Upper lobe of left lung (tissue), 6 donors: ENCODE measurements at regions not wholly inside any gene's neighbourhood (a gene's known extent, or its start where the extent isn't known, plus 50 kb on each side); places are given as distances from the start of the nearest gene placed in this dataset.
A peak's percentile ranks its signal among the peaks of the same experiment; 100 is the strongest.

Experiments
- ATAC-seq, 2 donors: fragments of 200-7000 bp; cut with Tn5 transposase; one replicate each; pipeline ENCODE4 v1.9.1; 2022; ENCODE audit warnings: mild to moderate bottlenecking in 2 of 2, moderate library complexity in 2 of 2; ENCODE audit not compliant: low FRiP score in 2 of 2
- DNase-seq, 2 donors: peaks; one replicate each; pipeline ENCODE4 v3.0.0-alpha.2; 2019 to 2020
- H3K27ac ChIP-seq, 4 donors: fragments of 200-600 bp; sonication (generic); one replicate each; pipeline ENCODE4 v1.5.1; 2016 to 2019
- H3K27me3 ChIP-seq, 4 donors: fragments of 200-600 bp; sonication (generic); one replicate each; pipeline ENCODE4 v1.5.1; 2017 to 2019
- H3K36me3 ChIP-seq, 4 donors: fragments of 200-600 bp; sonication (generic); one replicate each; pipeline ENCODE4 v1.5.1; 2016 to 2019
- H3K4me1 ChIP-seq, 4 donors: fragments of 200-600 bp; sonication (generic); one replicate each; pipeline ENCODE4 v1.5.1; 2018 to 2019
- H3K4me3 ChIP-seq, 4 donors: fragments of 200-600 bp; sonication (generic); one replicate each; pipeline ENCODE4 v1.5.1; 2017 to 2019; ENCODE audit warnings: mild to moderate bottlenecking in 2 of 4, moderate library complexity in 1 of 4
- H3K9me3 ChIP-seq, 4 donors: fragments of 200-600 bp; sonication (generic); one replicate each; pipeline ENCODE4 v1.5.1; 2018 to 2019
- EP300 ChIP-seq, 4 donors: sonication (generic); formaldehyde crosslinking; IDR thresholded peaks; one replicate each; pipeline ENCODE4 v1.5.1; 2017; ENCODE audit warnings: antibody characterized with exemption in 4 of 4, control low read depth in 2 of 4
- POLR2A ChIP-seq, 4 donors: fragments of 450-650 bp; IDR thresholded peaks; one replicate each; pipeline ENCODE4 v1.5.1; 2016 to 2017; ENCODE audit warnings: antibody characterized with exemption in 4 of 4, mild to moderate bottlenecking in 2 of 4
- POLR2AphosphoS5 ChIP-seq, 2 donors: sonication (generic); formaldehyde crosslinking; IDR thresholded peaks; one replicate each; pipeline ENCODE4 v1.5.1; 2017; ENCODE audit warnings: antibody characterized with exemption in 2 of 2
- WGBS, 2 donors: methylation state at CpG; one replicate each; pipeline ENCODE4 v1.1.5; 2017 to 2018; 5-methylcytosine and 5-hydroxymethylcytosine counted together
- TF ChIP-seq, protein P1 (sequence below), 6 experiments: fragments of 450-650 bp in 4 of 6; fragments of 200-600 bp in 2 of 6; sonication (generic) in 2 of 6; IDR thresholded peaks; one replicate each; pipeline ENCODE4 v1.5.1; 2016 to 2019; ENCODE audit warnings: antibody characterized with exemption in 6 of 6
- donor health status: DM: no; HTN: no; CAD: no; lungs with moderate emphysema.
- donor health status: DM: no; HTN: yes; CAD: no; lungs with severe emphysema.

- DNase-seq (no peak), ATAC-seq (peak in 1 of 2 donors; percentile 35)
- TF ChIP-seq, protein P1, sequence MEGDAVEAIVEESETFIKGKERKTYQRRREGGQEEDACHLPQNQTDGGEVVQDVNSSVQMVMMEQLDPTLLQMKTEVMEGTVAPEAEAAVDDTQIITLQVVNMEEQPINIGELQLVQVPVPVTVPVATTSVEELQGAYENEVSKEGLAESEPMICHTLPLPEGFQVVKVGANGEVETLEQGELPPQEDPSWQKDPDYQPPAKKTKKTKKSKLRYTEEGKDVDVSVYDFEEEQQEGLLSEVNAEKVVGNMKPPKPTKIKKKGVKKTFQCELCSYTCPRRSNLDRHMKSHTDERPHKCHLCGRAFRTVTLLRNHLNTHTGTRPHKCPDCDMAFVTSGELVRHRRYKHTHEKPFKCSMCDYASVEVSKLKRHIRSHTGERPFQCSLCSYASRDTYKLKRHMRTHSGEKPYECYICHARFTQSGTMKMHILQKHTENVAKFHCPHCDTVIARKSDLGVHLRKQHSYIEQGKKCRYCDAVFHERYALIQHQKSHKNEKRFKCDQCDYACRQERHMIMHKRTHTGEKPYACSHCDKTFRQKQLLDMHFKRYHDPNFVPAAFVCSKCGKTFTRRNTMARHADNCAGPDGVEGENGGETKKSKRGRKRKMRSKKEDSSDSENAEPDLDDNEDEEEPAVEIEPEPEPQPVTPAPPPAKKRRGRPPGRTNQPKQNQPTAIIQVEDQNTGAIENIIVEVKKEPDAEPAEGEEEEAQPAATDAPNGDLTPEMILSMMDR (IDR thresholded peaks at IDR 0.05), result no peak
- TF ChIP-seq POLR2AphosphoS5 (IDR thresholded peaks at IDR 0.05), result no peak
- TF ChIP-seq POLR2A (IDR thresholded peaks at IDR 0.05), result no peak
- no peak for TF ChIP-seq EP300 (IDR thresholded peaks at IDR 0.05)
- 56 to 60% methylated on average over 3 of the region's 3 CpGs for WGBS, 2 donors
- Histone ChIP-seq H3K27ac (no peak overlapping the region), H3K4me1 (no peaks in the 10 kb centered on the region), H3K36me3 (no peaks in the 10 kb centered on the region), H3K4me3 (no peak overlapping the region), H3K27me3 (no peaks in the 10 kb centered on the region), H3K9me3 (no peaks in the 10 kb centered on the region)
These were observed 204.7 kb upstream of the SLC35B3 start for GRCh38 chr6:8639928-8640649.

DNA sequence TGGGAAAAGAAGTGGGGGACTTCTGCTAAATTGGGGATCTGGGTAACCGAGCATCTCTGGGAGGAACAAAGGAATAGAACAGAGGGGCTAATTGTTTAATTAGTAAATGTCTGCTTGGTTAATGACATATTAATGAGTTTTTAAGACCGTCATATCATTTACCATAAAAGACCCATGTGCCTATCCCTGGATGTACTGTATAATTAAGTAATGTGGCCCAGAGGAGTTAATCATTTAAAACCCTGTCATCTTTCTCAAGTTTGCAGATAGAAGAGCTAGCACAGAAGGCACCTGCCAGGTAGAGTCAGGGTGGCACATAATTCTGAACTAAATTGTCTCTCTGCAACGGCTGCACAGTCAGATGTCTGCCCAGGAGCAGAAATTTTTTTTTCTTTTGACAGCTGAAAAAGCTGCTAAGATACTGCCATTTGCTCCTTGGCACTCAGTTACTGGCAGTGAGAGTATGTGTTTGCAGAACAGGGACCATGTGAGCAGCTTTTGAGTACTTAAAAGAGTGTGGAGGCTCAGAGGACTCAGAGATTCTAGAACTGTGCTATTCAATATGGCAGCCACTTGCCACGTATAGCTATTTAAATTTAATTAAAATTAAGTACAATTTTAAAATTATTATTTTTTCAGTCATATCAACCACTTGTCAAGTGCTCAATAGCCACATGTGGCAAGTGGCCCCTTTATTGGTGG is 202.7 kb upstream of the SLC35B3 start:
- H3K27ac ChIP-seq, result no peak overlapping the region
- DNase-seq (no peak), ATAC-seq (no peak)
- TF ChIP-seq, protein P1 (IDR thresholded peaks at IDR 0.05), result no peak
- TF ChIP-seq POLR2A (IDR thresholded peaks at IDR 0.05), result no peak
- no peak for TF ChIP-seq EP300 (IDR thresholded peaks at IDR 0.05)
- TF ChIP-seq POLR2AphosphoS5 (IDR thresholded peaks at IDR 0.05), result no peak
- no peak overlapping the region for H3K4me3 ChIP-seq
- no peaks in the 10 kb centered on the region for H3K36me3 ChIP-seq
- no peaks in the 10 kb centered on the region for H3K9me3 ChIP-seq
- no peaks in the 10 kb centered on the region for H3K4me1 ChIP-seq
- WGBS, 2 donors, result 84 to 86% methylated on average over 4 of the region's 4 CpGs
- no peaks in the 10 kb centered on the region for H3K27me3 ChIP-seq

DNA sequence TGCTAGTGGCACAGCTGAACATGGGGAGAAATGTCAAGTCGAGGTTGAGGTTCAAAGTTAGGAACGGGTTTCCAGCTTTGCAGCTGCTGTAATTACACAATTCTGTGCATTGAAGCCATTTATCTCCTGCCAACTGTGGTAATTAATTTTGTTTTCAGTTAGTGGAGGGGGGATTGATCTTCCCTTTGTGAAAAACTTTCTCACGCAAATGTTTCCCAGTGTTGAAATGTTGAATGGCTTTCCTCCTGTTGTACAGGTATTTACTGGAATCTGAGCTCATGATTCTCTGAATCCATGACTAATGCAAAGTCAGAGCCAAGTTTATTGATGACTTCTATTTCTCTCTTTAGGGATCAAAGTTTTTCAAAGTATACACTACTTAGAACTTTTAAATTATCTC is 198.4 kb upstream of the SLC35B3 start:
- no peak for TF ChIP-seq POLR2A (IDR thresholded peaks at IDR 0.05)
- TF ChIP-seq EP300 (IDR thresholded peaks at IDR 0.05), result no peak
- no peak for TF ChIP-seq POLR2AphosphoS5 (IDR thresholded peaks at IDR 0.05)
- TF ChIP-seq, protein P1 (IDR thresholded peaks at IDR 0.05), result no peak
- H3K27ac ChIP-seq, result no peak overlapping the region
- WGBS, 2 donors, result 67% methylated on average over 3 of the region's 3 CpGs
- no peak overlapping the region for H3K4me3 ChIP-seq
- no peaks in the 10 kb centered on the region for H3K36me3 ChIP-seq
- H3K9me3 ChIP-seq, result no peaks in the 10 kb centered on the region
- no peaks in the 10 kb centered on the region for H3K27me3 ChIP-seq
- DNase-seq (no peak), ATAC-seq (no peak)
- no peaks in the 10 kb centered on the region for H3K4me1 ChIP-seq

DNA sequence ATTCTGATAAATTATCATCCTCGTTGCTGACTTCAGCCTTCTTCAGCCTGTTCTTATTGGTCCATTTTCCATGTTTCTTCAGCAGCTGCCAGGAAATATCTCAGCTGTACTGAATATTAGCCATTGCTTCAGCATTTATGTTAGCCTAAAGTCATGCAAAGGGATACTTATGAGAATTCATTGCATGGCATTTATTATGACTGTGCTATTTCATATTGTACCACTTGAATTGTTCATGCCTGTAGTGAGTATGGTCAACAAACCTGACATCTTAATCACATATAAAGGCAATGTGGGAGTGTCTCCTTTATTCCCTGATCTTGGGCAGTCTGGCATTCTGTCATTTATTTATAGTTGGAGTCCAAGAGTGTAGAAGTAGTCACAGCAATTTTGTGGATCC is 193.4 kb upstream of the SLC35B3 start:
- no peaks in the 10 kb centered on the region for H3K36me3 ChIP-seq
- no peak overlapping the region for H3K4me3 ChIP-seq
- no peak for DNase-seq
- H3K27ac ChIP-seq, result no peak overlapping the region
- WGBS, 2 donors, result 70 to 84% methylated on average over 1 of the region's 1 CpG
- no peaks in the 10 kb centered on the region for H3K27me3 ChIP-seq
- no peaks in the 10 kb centered on the region for H3K9me3 ChIP-seq
- ATAC-seq, result no peak
- TF ChIP-seq, protein P1 (IDR thresholded peaks at IDR 0.05), result no peak
- H3K4me1 ChIP-seq, result no peaks in the 10 kb centered on the region

DNA sequence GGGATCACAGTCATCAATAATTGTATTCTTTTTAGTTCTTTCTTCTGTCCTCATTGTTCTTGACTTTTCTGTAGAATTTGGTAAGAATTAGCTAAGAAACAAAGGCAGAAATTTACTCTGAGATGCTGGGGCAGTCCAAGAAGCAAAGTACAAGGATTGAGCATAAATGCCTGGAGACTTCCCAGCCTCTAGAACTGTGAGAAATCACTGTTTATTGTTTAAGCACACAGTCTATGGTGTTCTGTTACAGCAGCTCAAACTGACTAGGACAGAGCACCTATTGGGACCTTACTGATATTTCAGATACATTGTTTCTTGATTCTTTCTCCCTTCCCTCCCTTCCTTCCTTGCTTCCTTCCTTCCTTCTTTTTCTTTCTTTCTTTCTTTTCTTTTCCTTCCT is 192.7 kb upstream of the SLC35B3 start:
- DNase-seq (no peak), ATAC-seq (no peak)
- no peak for TF ChIP-seq POLR2AphosphoS5 (IDR thresholded peaks at IDR 0.05)
- TF ChIP-seq, protein P1 (IDR thresholded peaks at IDR 0.05), result no peak
- no peak for TF ChIP-seq POLR2A (IDR thresholded peaks at IDR 0.05)
- TF ChIP-seq EP300 (IDR thresholded peaks at IDR 0.05), result no peak
- Histone ChIP-seq H3K36me3 (no peaks in the 10 kb centered on the region), H3K27ac (no peak overlapping the region), H3K9me3 (no peaks in the 10 kb centered on the region), H3K4me1 (no peaks in the 10 kb centered on the region), H3K27me3 (no peaks in the 10 kb centered on the region), H3K4me3 (no peak overlapping the region)
